HCT116 (cell line): ENCODE measurements at regions not wholly inside any gene's neighbourhood (a gene's known extent, or its start where the extent isn't known, plus 50 kb on each side); places are given as distances from the start of the nearest gene placed in this dataset.
A peak's percentile ranks its signal among the peaks of the same experiment; 100 is the strongest.

Experiments
- ATAC-seq: fragments of 200-7000 bp; cut with Tn5 transposase; 2 replicates; pipeline ENCODE4 v1.9.1; 2020; ENCODE audit warnings: mild to moderate bottlenecking, moderate library complexity
- BruUV-seq: library from RNA; stranded (reverse); fragments of 400-500 nt; replicated peaks from 2 replicates; lab custom pipeline; 2021; lab: Mats Ljungman, UMichigan
- CTCF ChIA-PET: fragments of 300-600 bp; sonication (Branson Sonifier 250); formaldehyde crosslinking; loops from one replicate; lab custom pipeline; 2021; ENCODE audit warnings: antibody characterized with exemption; lab: Charles Lee
- POLR2A ChIA-PET: fragments of 300-600, 350-600 bp; sonication (Branson Sonifier 250); formaldehyde crosslinking; loops from one replicate; lab custom pipeline; 2021; ENCODE audit warnings: antibody characterized with exemption; lab: Charles Lee
- RAD21 ChIA-PET, 2 experiments: fragments of 300-600 bp; sonication (Branson Sonifier 250); formaldehyde crosslinking; loops; one replicate each; lab custom pipeline; 2023; ENCODE audit warnings: low total read pairs in 2 of 2; ENCODE audit not compliant: uncharacterized antibody in 2 of 2, unreplicated experiment in 2 of 2, low non-redundant PET in 1 of 2; lab: Charles Lee
- DNase-seq: peaks from one replicate; pipeline ENCODE4 v3.0.0-alpha.2; 2010; ENCODE audit warnings: low read depth, low spot score
- H2AFZ ChIP-seq: fragments of 200-600 bp; shearing (Covaris generic), sonication (generic); 2 replicates; pipeline ENCODE4 v1.6.1; 2017; ENCODE audit warnings: low read depth, mixed run types, mixed read lengths, antibody characterized with exemption, low read length; ENCODE audit not compliant: poor library complexity, severe bottlenecking
- H3K27ac ChIP-seq: 2 replicates; pipeline ENCODE4 v1.5.1; 2012; ENCODE audit warnings: low read depth, low read length
- H3K27me3 ChIP-seq: fragments of 200-600 bp; sonication (generic); 2 replicates; pipeline ENCODE4 v1.6.1; 2016; ENCODE audit warnings: mixed run types, low read length, mixed read lengths; ENCODE audit not compliant: insufficient read depth
- H3K36me3 ChIP-seq, 2 experiments: fragments of 200-500 bp in 1 of 2; fragments of 200-600 bp in 1 of 2; sonication (Bioruptor generic) in 1 of 2; sonication (generic) in 1 of 2; 2 replicates each; pipeline versions ENCODE4 v1.5.1 to v1.6.1; 2014 to 2016; ENCODE audit warnings: low read length in 2 of 2, inconsistent platforms in 1 of 2, mixed read lengths in 1 of 2, mixed run types in 1 of 2; ENCODE audit not compliant: insufficient read depth in 2 of 2, control insufficient read depth in 1 of 2
- H3K4me1 ChIP-seq, 2 experiments: fragments of 200-600 bp in 1 of 2; sonication (generic) in 1 of 2; 2 replicates each; pipeline versions ENCODE4 v1.5.1 to v1.6.1; 2012 to 2017; ENCODE audit warnings: low read length in 2 of 2, inconsistent platforms in 1 of 2, mild to moderate bottlenecking in 1 of 2, mixed read lengths in 1 of 2, mixed run types in 1 of 2, moderate library complexity in 1 of 2; ENCODE audit not compliant: insufficient read depth in 2 of 2, control insufficient read depth in 1 of 2
- H3K4me2 ChIP-seq: fragments of 200-600 bp; sonication (generic); 2 replicates; pipeline ENCODE4 v1.6.1; 2017; ENCODE audit warnings: mixed run types, low read length, mixed read lengths
- H3K4me3 ChIP-seq, 2 experiments: fragments of 200-600 bp in 1 of 2; sonication (generic) in 1 of 2; replicated peaks in 1 of 2; 2 replicates each; pipeline ENCODE4 v1.5.1; 2011 to 2016; ENCODE audit warnings: low read length in 2 of 2, control low read depth in 1 of 2, low read depth in 1 of 2, mild to moderate bottlenecking in 1 of 2, mixed read lengths in 1 of 2, mixed run types in 1 of 2
- H3K79me2 ChIP-seq: fragments of 200-600 bp; sonication (generic); 2 replicates; pipeline ENCODE4 v1.6.1; 2017; ENCODE audit warnings: mild to moderate bottlenecking, mixed run types, low read length, moderate library complexity, mixed read lengths; ENCODE audit not compliant: insufficient read depth
- H3K9ac ChIP-seq: fragments of 200-600 bp; sonication (generic); 2 replicates; pipeline ENCODE4 v1.6.1; 2016; ENCODE audit warnings: low read length, mixed read lengths
- H3K9me2 ChIP-seq: fragments of 200-600 bp; sonication (generic), shearing (Covaris generic); 2 replicates; pipeline ENCODE4 v1.6.1; 2017; ENCODE audit warnings: mixed run types, mild to moderate bottlenecking, moderate library complexity; ENCODE audit not compliant: insufficient read depth
- H3K9me3 ChIP-seq, 2 experiments: fragments of 200-500 bp in 1 of 2; fragments of 200-600 bp in 1 of 2; sonication (Bioruptor generic) in 1 of 2; sonication (generic) in 1 of 2; 2 replicates each; pipeline ENCODE4 v1.6.1; 2014 to 2017; ENCODE audit warnings: low read length in 2 of 2, mixed read lengths in 2 of 2, inconsistent platforms in 1 of 2, low read depth in 1 of 2, mild to moderate bottlenecking in 1 of 2, mixed run types in 1 of 2, moderate library complexity in 1 of 2; ENCODE audit not compliant: control insufficient read depth in 1 of 2, insufficient read depth in 1 of 2
- H4K20me1 ChIP-seq: fragments of 200-600 bp; sonication (generic), shearing (Covaris generic); 2 replicates; pipeline ENCODE4 v1.6.1; 2017; ENCODE audit warnings: mixed run types, mild to moderate bottlenecking, moderate library complexity; ENCODE audit not compliant: insufficient read depth
- CBX3 ChIP-seq: IDR thresholded peaks from 2 replicates; pipeline ENCODE4 v1.6.1; 2012; ENCODE audit warnings: low read depth
- CEBPB ChIP-seq: IDR thresholded peaks from 2 replicates; pipeline ENCODE4 v1.6.1; 2012; ENCODE audit warnings: low read depth
- EGR1 ChIP-seq: IDR thresholded peaks from 2 replicates; pipeline ENCODE4 v1.6.1; 2012; ENCODE audit warnings: low read depth
- EZH2 ChIP-seq: fragments of 200-600 bp; sonication (generic); IDR thresholded peaks from 2 replicates; pipeline ENCODE4 v1.6.1; 2017; ENCODE audit warnings: antibody characterized with exemption, mixed run types
- FOSL1 ChIP-seq: IDR thresholded peaks from 2 replicates; pipeline ENCODE4 v1.6.1; 2012; ENCODE audit warnings: low read depth
- JUND ChIP-seq: IDR thresholded peaks from 2 replicates; pipeline ENCODE4 v1.6.1; 2012
- POLR2AphosphoS5 ChIP-seq: IDR thresholded peaks from 2 replicates; pipeline ENCODE4 v1.6.1; 2011; ENCODE audit warnings: mild to moderate bottlenecking, low read depth, low read length, moderate library complexity
- RAD21 ChIP-seq: IDR thresholded peaks from 2 replicates; pipeline ENCODE4 v1.6.1; 2012; ENCODE audit warnings: low read depth, mild to moderate bottlenecking
- SIN3A ChIP-seq: IDR thresholded peaks from 2 replicates; pipeline ENCODE4 v1.6.1; 2012; ENCODE audit warnings: low read depth
- SP1 ChIP-seq: IDR thresholded peaks from 2 replicates; pipeline ENCODE4 v1.6.1; 2012; ENCODE audit warnings: low read depth
- SRF ChIP-seq: IDR thresholded peaks from 2 replicates; pipeline ENCODE4 v1.6.1; 2012; ENCODE audit warnings: low read depth
- ZNF274 ChIP-seq: fragments of 200-500 bp; sonication (Bioruptor generic); IDR thresholded peaks from 2 replicates; pipeline ENCODE4 v1.6.1; 2014; ENCODE audit warnings: mild to moderate bottlenecking, low read depth, low read length, inconsistent platforms
- intact Hi-C: fragments of 100-400 bp; cut with micrococcal nuclease; formaldehyde crosslinking; loops from 2 replicates; pipeline ENCODE4 v1.10.0; 2022
- TF ChIP-seq, protein P1 (sequence below): IDR thresholded peaks from 2 replicates; pipeline ENCODE4 v1.6.1; 2012
- TF ChIP-seq, protein P2 (sequence below): IDR thresholded peaks from 2 replicates; pipeline ENCODE4 v1.6.1; 2012; ENCODE audit warnings: low read depth
- TF ChIP-seq, protein P3 (sequence below): IDR thresholded peaks from 2 replicates; pipeline ENCODE4 v1.6.1; 2012

DNA sequence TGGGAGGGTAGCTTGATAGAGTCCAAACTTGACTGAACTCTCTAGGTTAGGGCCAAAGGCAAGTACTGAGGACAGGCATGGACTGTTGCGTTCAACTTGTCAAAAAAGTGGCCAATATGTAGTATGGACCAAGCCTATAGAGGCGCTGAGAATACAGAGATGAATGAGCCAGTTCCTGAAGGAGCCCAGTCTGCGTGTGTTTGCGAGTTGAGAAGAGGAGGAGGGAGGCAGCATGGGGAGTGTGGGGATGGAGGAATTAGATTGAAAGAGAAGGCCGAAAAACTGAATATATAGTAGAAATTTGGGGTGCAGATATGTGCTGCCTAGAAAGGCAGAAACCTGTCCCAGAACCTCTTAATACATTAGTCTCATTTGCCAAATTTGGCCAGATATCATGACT, 412.4 kb downstream of the PCNX1 start:
- TF ChIP-seq, protein P1, sequence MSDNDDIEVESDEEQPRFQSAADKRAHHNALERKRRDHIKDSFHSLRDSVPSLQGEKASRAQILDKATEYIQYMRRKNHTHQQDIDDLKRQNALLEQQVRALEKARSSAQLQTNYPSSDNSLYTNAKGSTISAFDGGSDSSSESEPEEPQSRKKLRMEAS, result no peak
- TF ChIP-seq EGR1, result no peak
- TF ChIP-seq POLR2AphosphoS5, result no peak
- no peak for TF ChIP-seq SRF
- no peak for TF ChIP-seq RAD21
- TF ChIP-seq JUND, result no peak
- no peak for TF ChIP-seq FOSL1
- TF ChIP-seq, protein P2, sequence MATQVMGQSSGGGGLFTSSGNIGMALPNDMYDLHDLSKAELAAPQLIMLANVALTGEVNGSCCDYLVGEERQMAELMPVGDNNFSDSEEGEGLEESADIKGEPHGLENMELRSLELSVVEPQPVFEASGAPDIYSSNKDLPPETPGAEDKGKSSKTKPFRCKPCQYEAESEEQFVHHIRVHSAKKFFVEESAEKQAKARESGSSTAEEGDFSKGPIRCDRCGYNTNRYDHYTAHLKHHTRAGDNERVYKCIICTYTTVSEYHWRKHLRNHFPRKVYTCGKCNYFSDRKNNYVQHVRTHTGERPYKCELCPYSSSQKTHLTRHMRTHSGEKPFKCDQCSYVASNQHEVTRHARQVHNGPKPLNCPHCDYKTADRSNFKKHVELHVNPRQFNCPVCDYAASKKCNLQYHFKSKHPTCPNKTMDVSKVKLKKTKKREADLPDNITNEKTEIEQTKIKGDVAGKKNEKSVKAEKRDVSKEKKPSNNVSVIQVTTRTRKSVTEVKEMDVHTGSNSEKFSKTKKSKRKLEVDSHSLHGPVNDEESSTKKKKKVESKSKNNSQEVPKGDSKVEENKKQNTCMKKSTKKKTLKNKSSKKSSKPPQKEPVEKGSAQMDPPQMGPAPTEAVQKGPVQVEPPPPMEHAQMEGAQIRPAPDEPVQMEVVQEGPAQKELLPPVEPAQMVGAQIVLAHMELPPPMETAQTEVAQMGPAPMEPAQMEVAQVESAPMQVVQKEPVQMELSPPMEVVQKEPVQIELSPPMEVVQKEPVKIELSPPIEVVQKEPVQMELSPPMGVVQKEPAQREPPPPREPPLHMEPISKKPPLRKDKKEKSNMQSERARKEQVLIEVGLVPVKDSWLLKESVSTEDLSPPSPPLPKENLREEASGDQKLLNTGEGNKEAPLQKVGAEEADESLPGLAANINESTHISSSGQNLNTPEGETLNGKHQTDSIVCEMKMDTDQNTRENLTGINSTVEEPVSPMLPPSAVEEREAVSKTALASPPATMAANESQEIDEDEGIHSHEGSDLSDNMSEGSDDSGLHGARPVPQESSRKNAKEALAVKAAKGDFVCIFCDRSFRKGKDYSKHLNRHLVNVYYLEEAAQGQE, result no peak
- no peak for TF ChIP-seq EZH2
- no peak for TF ChIP-seq CBX3
- TF ChIP-seq, protein P3, sequence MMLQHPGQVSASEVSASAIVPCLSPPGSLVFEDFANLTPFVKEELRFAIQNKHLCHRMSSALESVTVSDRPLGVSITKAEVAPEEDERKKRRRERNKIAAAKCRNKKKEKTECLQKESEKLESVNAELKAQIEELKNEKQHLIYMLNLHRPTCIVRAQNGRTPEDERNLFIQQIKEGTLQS, result no peak
- no peak for TF ChIP-seq ZNF274
- no peak for TF ChIP-seq SP1
- TF ChIP-seq CEBPB, result no peak
- TF ChIP-seq SIN3A, result no peak; the same call in 1 of the 2 replicates
- BruUV-seq, result TSS peak; percentile 83
- H3K27ac ChIP-seq, result peak overlapping the region; percentile 39; the same call in 1 of the 2 replicates

More for the DNA sequence above, 412.4 kb downstream of the PCNX1 start:
- peaks cover 35% of the 10 kb centered on the region for H3K79me2 ChIP-seq
- H3K36me3 ChIP-seq, result no peaks in the 10 kb centered on the region
- peaks cover 18 to 25% of the 10 kb centered on the region in 2 experiments for H3K4me1 ChIP-seq
- ATAC-seq, result peak; percentile 14
- intact Hi-C loops, result loop anchor here (5.0 kb wide), 1 partner anchor 433 kb away; no protein-coding TSS in a partner anchor
- no peaks in the 10 kb centered on the region for H3K27me3 ChIP-seq
- H2AFZ ChIP-seq, result peak overlapping the region; percentile 19
- peak overlapping the region; percentile 85 for H3K9ac ChIP-seq
- H3K9me3 ChIP-seq, result no peaks in the 10 kb centered on the region
- no peak for DNase-seq
- CTCF ChIA-PET, result no interaction called here
- POLR2A ChIA-PET, result no interaction called here
- H3K9me2 ChIP-seq, result no peaks in the 10 kb centered on the region
- RAD21 ChIA-PET, result no interaction called here
- peak overlapping the region; percentile 97 for H3K4me2 ChIP-seq
- peak overlapping the region; percentile 81 to 92 for H3K4me3 ChIP-seq
- peaks cover 10% of the 10 kb centered on the region; the same call in 1 of the 2 replicates for H4K20me1 ChIP-seq
